ENCODE measurements at regions not wholly inside any gene's neighbourhood (a gene's known extent, or its start where the extent isn't known, plus 50 kb on each side); places are given as distances from the start of the nearest gene placed in this dataset.

GRCh38 chr13:64959276-64959675 lies 2270.9 kb downstream of the PCDH9 start:
- TF ChIP-seq CTCF (conservative IDR thresholded peaks at IDR 0.05; ENCODE audit: low read depth, low read length) = no peak
- TF ChIP-seq SMC3 (IDR thresholded peaks at IDR 0.05; ENCODE audit: low read depth, low read length) = no peak
- no peak for TF ChIP-seq MXI1 (IDR thresholded peaks at IDR 0.05; ENCODE audit: borderline replicate concordance, low read depth, low read length)
- TF ChIP-seq BHLHE40 (IDR thresholded peaks at IDR 0.05; ENCODE audit: low read depth, low read length) = no peak
- TF ChIP-seq POLR2A (IDR thresholded peaks at IDR 0.05; ENCODE audit: low read depth, low read length) = no peak
- no peak for TF ChIP-seq FOS (IDR thresholded peaks at IDR 0.05; ENCODE audit: low read depth, low read length)
- no peak for TF ChIP-seq RFX5 (IDR thresholded peaks at IDR 0.05; ENCODE audit: low read depth, low read length)
- no peak for TF ChIP-seq RAD21 (IDR thresholded peaks at IDR 0.05; ENCODE audit: low read length)
- no peak for TF ChIP-seq MAZ (IDR thresholded peaks at IDR 0.05; ENCODE audit: borderline replicate concordance, low read depth, low read length)
- no peak for TF ChIP-seq MAFK (IDR thresholded peaks at IDR 0.05; ENCODE audit: low read depth, low read length)
